Fibroblast of lung (primary cell): ENCODE measurements at regions not wholly inside any gene's neighbourhood (a gene's known extent, or its start where the extent isn't known, plus 50 kb on each side); places are given as distances from the start of the nearest gene placed in this dataset.

ENCODE experiments used
- DNase-seq, 2 donors: peaks; one replicate each; pipeline versions ENCODE4 v3.0.0 to v3.0.0-alpha.2; 2010; ENCODE audit warnings: low read depth in 2 of 2
- H2AFZ ChIP-seq: 2 replicates; pipeline ENCODE4 v1.5.1; 2012; ENCODE audit warnings: low read length, control low read depth, inconsistent platforms
- H3K27ac ChIP-seq: 2 replicates; pipeline ENCODE4 v1.5.1; 2011; ENCODE audit warnings: low read length, control low read depth; ENCODE audit not compliant: insufficient read depth
- H3K27me3 ChIP-seq: 2 replicates; pipeline ENCODE4 v1.5.1; 2011; ENCODE audit warnings: mild to moderate bottlenecking, low read length; ENCODE audit not compliant: control insufficient read depth, insufficient read depth
- H3K36me3 ChIP-seq: 2 replicates; pipeline ENCODE4 v1.5.1; 2011; ENCODE audit warnings: low read length; ENCODE audit not compliant: control insufficient read depth, insufficient read depth
- H3K4me1 ChIP-seq: 2 replicates; pipeline ENCODE4 v1.5.1; 2011; ENCODE audit warnings: low read length; ENCODE audit not compliant: control insufficient read depth, insufficient read depth; ENCODE audit errors: extremely low read depth
- H3K4me2 ChIP-seq: 2 replicates; pipeline ENCODE4 v1.5.1; 2011; ENCODE audit warnings: low read length, control low read depth; ENCODE audit not compliant: insufficient read depth; ENCODE audit errors: extremely low read depth
- H3K4me3 ChIP-seq, 4 experiments: fragments of 200-600 bp in 1 of 4; sonication (generic) in 1 of 4; replicated peaks in 1 of 4; 2 replicates each; pipeline ENCODE4 v1.5.1; 2011 to 2016; ENCODE audit warnings: low read length in 4 of 4, low read depth in 3 of 4, mild to moderate bottlenecking in 3 of 4, control low read depth in 2 of 4, inconsistent platforms in 1 of 4, mixed read lengths in 1 of 4; ENCODE audit not compliant: insufficient read depth in 1 of 4; ENCODE audit errors: control extremely low read depth in 1 of 4
- H3K79me2 ChIP-seq: 2 replicates; pipeline ENCODE4 v1.5.1; 2012; ENCODE audit warnings: mild to moderate bottlenecking, low read length, inconsistent platforms; ENCODE audit not compliant: control insufficient read depth, insufficient read depth
- H3K9ac ChIP-seq: 2 replicates; pipeline ENCODE4 v1.5.1; 2011; ENCODE audit warnings: mild to moderate bottlenecking, low read length, control low read depth; ENCODE audit not compliant: insufficient read depth
- H3K9me3 ChIP-seq: 2 replicates; pipeline ENCODE4 v1.5.1; 2012; ENCODE audit warnings: low read depth, low read length; ENCODE audit not compliant: control insufficient read depth, insufficient read depth
- H4K20me1 ChIP-seq: 2 replicates; pipeline ENCODE4 v1.5.1; 2011; ENCODE audit warnings: low read length; ENCODE audit not compliant: control insufficient read depth, insufficient read depth; ENCODE audit errors: extremely low read depth
- EZH2 ChIP-seq: IDR thresholded peaks from 2 replicates; pipeline ENCODE4 v1.5.1; 2012; ENCODE audit warnings: low read length, control low read depth, mild to moderate bottlenecking; ENCODE audit errors: missing control alignments
- TF ChIP-seq, protein P1 (sequence below), 2 donors: IDR thresholded peaks in 1 of 2; conservative IDR thresholded peaks in 1 of 2; 1 replicate in 1 of 2; 2 replicates in 1 of 2; pipeline ENCODE4 v1.5.1; 2011 to 2012; ENCODE audit warnings: low read length in 2 of 2, control low read depth in 1 of 2, inconsistent platforms in 1 of 2, low read depth in 1 of 2, mild to moderate bottlenecking in 1 of 2

DNA sequence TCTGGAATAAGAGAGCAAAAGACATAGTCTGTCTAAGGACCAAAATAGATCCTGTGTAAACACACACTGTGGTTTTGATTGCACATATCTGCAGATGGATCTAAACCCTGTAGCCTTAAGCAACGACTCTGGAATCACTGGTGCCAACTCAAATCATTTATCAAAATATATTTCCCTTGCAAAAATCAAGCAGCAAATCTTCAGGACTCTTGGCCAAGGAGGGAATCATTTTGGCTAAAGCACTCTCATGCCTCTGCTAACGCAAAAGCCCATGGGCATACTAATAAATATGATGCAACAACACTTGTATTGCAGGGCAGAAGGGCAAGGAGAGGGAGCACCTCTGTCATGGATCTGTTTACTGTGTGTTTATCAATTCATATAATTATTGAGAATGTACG is 155.4 kb upstream of the DUSP10 start:
- Histone ChIP-seq H3K36me3 (no peaks in the 10 kb centered on the region), H3K79me2 (no peaks in the 10 kb centered on the region), H3K4me2 (peak overlapping the region; percentile 45), H3K27me3 (no peaks in the 10 kb centered on the region), H3K9ac (no peak overlapping the region), H3K27ac (no peak overlapping the region), H4K20me1 (no peaks in the 10 kb centered on the region), H3K9me3 (no peaks in the 10 kb centered on the region), H2AFZ (no peak overlapping the region), H3K4me3 (no peak overlapping the region), H3K4me1 (no peaks in the 10 kb centered on the region)
- no peak for TF ChIP-seq EZH2
- TF ChIP-seq, protein P1, sequence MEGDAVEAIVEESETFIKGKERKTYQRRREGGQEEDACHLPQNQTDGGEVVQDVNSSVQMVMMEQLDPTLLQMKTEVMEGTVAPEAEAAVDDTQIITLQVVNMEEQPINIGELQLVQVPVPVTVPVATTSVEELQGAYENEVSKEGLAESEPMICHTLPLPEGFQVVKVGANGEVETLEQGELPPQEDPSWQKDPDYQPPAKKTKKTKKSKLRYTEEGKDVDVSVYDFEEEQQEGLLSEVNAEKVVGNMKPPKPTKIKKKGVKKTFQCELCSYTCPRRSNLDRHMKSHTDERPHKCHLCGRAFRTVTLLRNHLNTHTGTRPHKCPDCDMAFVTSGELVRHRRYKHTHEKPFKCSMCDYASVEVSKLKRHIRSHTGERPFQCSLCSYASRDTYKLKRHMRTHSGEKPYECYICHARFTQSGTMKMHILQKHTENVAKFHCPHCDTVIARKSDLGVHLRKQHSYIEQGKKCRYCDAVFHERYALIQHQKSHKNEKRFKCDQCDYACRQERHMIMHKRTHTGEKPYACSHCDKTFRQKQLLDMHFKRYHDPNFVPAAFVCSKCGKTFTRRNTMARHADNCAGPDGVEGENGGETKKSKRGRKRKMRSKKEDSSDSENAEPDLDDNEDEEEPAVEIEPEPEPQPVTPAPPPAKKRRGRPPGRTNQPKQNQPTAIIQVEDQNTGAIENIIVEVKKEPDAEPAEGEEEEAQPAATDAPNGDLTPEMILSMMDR (conservative IDR thresholded peaks at IDR 0.05 in 1 of 2, IDR thresholded peaks at IDR 0.05 in 1 of 2; ENCODE audit: low read depth in 1 of 2, low read length in 2 of 2), result no peak
- DNase-seq, result peak; percentile 56 to 88

DNA sequence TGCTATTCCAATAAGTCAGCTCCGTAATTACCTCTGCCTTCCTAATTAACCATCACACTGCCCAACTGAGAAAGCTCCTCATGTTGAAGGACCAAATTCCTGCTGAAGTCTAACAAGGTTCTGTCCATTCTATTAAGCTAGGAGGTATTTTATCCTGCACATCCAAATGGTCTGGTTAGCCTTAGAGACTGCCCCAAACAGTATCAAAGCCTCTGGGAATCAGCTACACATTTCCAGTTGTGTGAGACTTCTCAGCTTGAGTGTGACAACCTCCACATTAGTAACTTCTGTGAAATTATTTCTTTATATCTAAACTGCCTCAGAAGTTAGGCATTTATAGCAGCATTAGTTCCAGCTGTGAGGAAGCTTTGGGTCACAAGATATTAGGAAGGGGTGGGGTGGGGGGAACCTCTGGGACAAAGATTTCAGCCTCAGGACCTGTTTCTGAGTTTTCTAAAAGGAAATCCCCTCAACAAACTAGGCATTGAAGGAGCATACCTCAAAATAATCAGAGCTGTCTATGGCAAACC is 150.5 kb upstream of the DUSP10 start:
- no peak for DNase-seq
- Histone ChIP-seq H3K4me2 (no peak overlapping the region), H3K79me2 (no peaks in the 10 kb centered on the region), H2AFZ (no peak overlapping the region), H3K36me3 (no peaks in the 10 kb centered on the region), H3K9ac (no peak overlapping the region), H4K20me1 (no peaks in the 10 kb centered on the region), H3K4me1 (peaks cover under 1% of the 10 kb centered on the region), H3K4me3 (no peak overlapping the region), H3K27me3 (no peaks in the 10 kb centered on the region), H3K9me3 (no peaks in the 10 kb centered on the region), H3K27ac (no peak overlapping the region)
- TF ChIP-seq, protein P1 (conservative IDR thresholded peaks at IDR 0.05 in 1 of 2, IDR thresholded peaks at IDR 0.05 in 1 of 2; ENCODE audit: low read depth in 1 of 2, low read length in 2 of 2), result no peak
- TF ChIP-seq EZH2, result no peak

DNA sequence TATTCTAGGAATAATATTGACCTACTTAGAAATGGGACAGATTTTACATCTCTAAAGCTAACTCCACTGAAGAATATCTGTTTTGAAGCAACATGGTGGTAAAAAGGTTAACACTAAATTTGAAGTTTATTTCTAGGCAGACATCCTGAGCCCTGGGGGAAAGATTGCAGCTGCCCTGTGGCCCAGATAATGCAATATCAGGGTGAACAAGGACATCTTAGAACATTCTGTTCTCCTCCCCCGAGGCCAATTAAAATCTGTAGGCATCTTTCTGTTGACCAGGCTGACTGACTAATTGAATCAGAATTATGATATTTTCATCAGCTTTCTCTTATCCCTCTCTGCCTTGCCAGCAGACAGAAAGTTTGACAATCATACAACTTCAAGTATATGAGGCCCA is 149.8 kb upstream of the DUSP10 start:
- Histone ChIP-seq H4K20me1 (no peaks in the 10 kb centered on the region), H3K9me3 (no peaks in the 10 kb centered on the region), H3K79me2 (no peaks in the 10 kb centered on the region), H3K36me3 (no peaks in the 10 kb centered on the region), H3K4me1 (peaks cover 8% of the 10 kb centered on the region), H3K4me3 (no peak overlapping the region), H2AFZ (no peak overlapping the region), H3K27ac (no peak overlapping the region), H3K9ac (no peak overlapping the region), H3K27me3 (no peaks in the 10 kb centered on the region), H3K4me2 (no peak overlapping the region)
- TF ChIP-seq, protein P1 (conservative IDR thresholded peaks at IDR 0.05 in 1 of 2, IDR thresholded peaks at IDR 0.05 in 1 of 2; ENCODE audit: low read depth in 1 of 2, low read length in 2 of 2), result no peak
- TF ChIP-seq EZH2, result no peak
- DNase-seq, result peak in 1 of 2 donors; percentile 85
